NCI-H187 treated with DMSO at 0.1 percent for 48 hours (cell line): ENCODE measurements at regions not wholly inside any gene's neighbourhood (a gene's known extent, or its start where the extent isn't known, plus 50 kb on each side); places are given as distances from the start of the nearest gene placed in this dataset.
"Not testable (repeated sequence)": the region's sequence is repeated elsewhere in the genome, so short reads cannot be mapped to it uniquely, and the experiment has no call there.

Experiments
- DNase-seq: peaks from one replicate; lab custom pipeline; 2025; lab: John Stamatoyannopoulos, UW

GRCh38 chr7:131637859-131638258 lies 81.4 kb upstream of the PODXL start:
- DNase-seq = no peak

- DNase-seq = no peak
Observed at GRCh38 chr7:131636092-131636491, 79.7 kb upstream of the PODXL start.

GRCh38 chr7:131634197-131634596 lies 77.8 kb upstream of the PODXL start:
- DNase-seq = not testable (repeated sequence)

GRCh38 chr7:131633342-131633843 lies 77.0 kb upstream of the PODXL start:
- DNase-seq = no peak

GRCh38 chr7:131630427-131630826 lies 74.0 kb upstream of the PODXL start:
- DNase-seq = no peak

- no peak for DNase-seq
Observed at GRCh38 chr7:131629217-131629882, 72.9 kb upstream of the PODXL start.

GRCh38 chr7:131628634-131629033 lies 72.2 kb upstream of the PODXL start:
- no peak for DNase-seq

GRCh38 chr7:131627735-131628190 lies 71.3 kb upstream of the PODXL start:
- DNase-seq = no peak

GRCh38 chr7:131626643-131627042 lies 70.2 kb upstream of the PODXL start:
- DNase-seq = no peak

- no peak for DNase-seq
Observed at GRCh38 chr7:131625817-131626372, 69.5 kb upstream of the PODXL start.

GRCh38 chr7:131625345-131625744 lies 68.9 kb upstream of the PODXL start:
- DNase-seq = not testable (repeated sequence)

- no peak for DNase-seq
Observed at GRCh38 chr7:131624536-131624935, 68.1 kb upstream of the PODXL start.

GRCh38 chr7:131623154-131623553 lies 66.7 kb upstream of the PODXL start:
- DNase-seq = no peak

- no peak for DNase-seq
Observed at GRCh38 chr7:131621652-131622051, 65.2 kb upstream of the PODXL start.

GRCh38 chr7:131620673-131621609 lies 64.5 kb upstream of the PODXL start:
- no peak for DNase-seq

GRCh38 chr7:131619336-131620305 lies 63.2 kb upstream of the PODXL start:
- no peak for DNase-seq

- DNase-seq = no peak
Observed at GRCh38 chr7:131618391-131618790, 62.0 kb upstream of the PODXL start.

GRCh38 chr7:131616487-131617200 lies 60.2 kb upstream of the PODXL start:
- no peak for DNase-seq

GRCh38 chr7:131613909-131614308 lies 57.5 kb upstream of the PODXL start:
- DNase-seq = no peak

- DNase-seq = no peak
Observed at GRCh38 chr7:131610007-131610406, 53.6 kb upstream of the PODXL start.

- no peak for DNase-seq
Observed at GRCh38 chr7:131608116-131608500, 51.7 kb upstream of the PODXL start.
